Vagina (tissue), 2 donors: ENCODE measurements at regions not wholly inside any gene's neighbourhood (a gene's known extent, or its start where the extent isn't known, plus 50 kb on each side); places are given as distances from the start of the nearest gene placed in this dataset.

Source experiments
- DNase-seq, 2 donors: peaks; one replicate each; pipeline ENCODE4 v3.0.0-alpha.2; 2017; ENCODE audit errors: extremely low spot score in 2 of 2
- H3K27ac ChIP-seq: fragments of 200-600 bp; sonication (generic); one replicate; pipeline ENCODE4 v1.5.1; 2019
- H3K27me3 ChIP-seq: fragments of 200-600 bp; sonication (generic); one replicate; pipeline ENCODE4 v1.5.1; 2019
- H3K36me3 ChIP-seq, 2 donors: fragments of 200-600 bp; sonication (generic); one replicate each; pipeline ENCODE4 v1.5.1; 2017 to 2019
- H3K4me1 ChIP-seq: fragments of 200-600 bp; sonication (generic); one replicate; pipeline ENCODE4 v1.5.1; 2019
- H3K4me3 ChIP-seq, 2 donors: fragments of 200-600 bp; sonication (generic); 1 replicate in 1 of 2; 2 replicates in 1 of 2; pipeline ENCODE4 v1.5.1; 2016 to 2019
- H3K9me3 ChIP-seq: fragments of 200-600 bp; sonication (generic); one replicate; pipeline ENCODE4 v1.5.1; 2019
- CTCF ChIP-seq, 3 experiments: fragments of 450-650 bp in 2 of 3; fragments of 200-600 bp in 1 of 3; sonication (generic) in 1 of 3; IDR thresholded peaks; one replicate each; pipeline ENCODE4 v1.5.1; 2017 to 2019; ENCODE audit warnings: antibody characterized with exemption in 3 of 3, mild to moderate bottlenecking in 2 of 3, moderate library complexity in 2 of 3
- POLR2A ChIP-seq, 2 donors: fragments of 450-650 bp; IDR thresholded peaks; one replicate each; pipeline ENCODE4 v1.6.1; 2017; ENCODE audit warnings: antibody characterized with exemption in 2 of 2, mild to moderate bottlenecking in 2 of 2, moderate library complexity in 2 of 2
- POLR2AphosphoS5 ChIP-seq, 2 donors: sonication (generic); formaldehyde crosslinking; IDR thresholded peaks; one replicate each; pipeline ENCODE4 v1.9.0; 2017; ENCODE audit warnings: antibody characterized with exemption in 2 of 2, mild to moderate bottlenecking in 2 of 2, low read depth in 1 of 2; ENCODE audit not compliant: insufficient read depth in 1 of 2
- intact Hi-C: fragments of 100-400 bp; cut with DNase I; formaldehyde crosslinking; loops from one replicate; pipeline ENCODE4 v1.15.1; 2023

- no peak for DNase-seq
- no peaks in the 10 kb centered on the region for H3K9me3 ChIP-seq
- H3K4me1 ChIP-seq = no peaks in the 10 kb centered on the region
- intact Hi-C loops = no loop called here
- no peak overlapping the region for H3K27ac ChIP-seq
- TF ChIP-seq CTCF (IDR thresholded peaks at IDR 0.05) (no peak), POLR2A (IDR thresholded peaks at IDR 0.05) (no peak), POLR2AphosphoS5 (IDR thresholded peaks at IDR 0.05; ENCODE audit: insufficient read depth in 1 of 2, low read depth in 1 of 2) (no peak)
- H3K27me3 ChIP-seq = no peaks in the 10 kb centered on the region
- H3K4me3 ChIP-seq = no peak overlapping the region
- no peaks in the 10 kb centered on the region for H3K36me3 ChIP-seq
Observed at GRCh38 chr6:166765234-166765541, 138.1 kb upstream of the RPS6KA2 start.

GRCh38 chr6:166764473-166765233 lies 137.6 kb upstream of the RPS6KA2 start:
- DNase-seq = no peak

GRCh38 chr6:166763606-166764472 lies 136.8 kb upstream of the RPS6KA2 start:
- Histone ChIP-seq H3K4me1 (no peaks in the 10 kb centered on the region), H3K9me3 (no peaks in the 10 kb centered on the region), H3K36me3 (no peaks in the 10 kb centered on the region), H3K27me3 (no peaks in the 10 kb centered on the region), H3K4me3 (no peak overlapping the region), H3K27ac (no peak overlapping the region)
- TF ChIP-seq POLR2AphosphoS5 (IDR thresholded peaks at IDR 0.05; ENCODE audit: insufficient read depth in 1 of 2, low read depth in 1 of 2) (no peak), POLR2A (IDR thresholded peaks at IDR 0.05) (no peak), CTCF (IDR thresholded peaks at IDR 0.05) (no peak)
- DNase-seq = no peak
- intact Hi-C loops = no loop called here

More at GRCh38 chr6:166764473-166765233, 137.6 kb upstream of the RPS6KA2 start:
- intact Hi-C loops = no loop called here
- Histone ChIP-seq H3K4me1 (no peaks in the 10 kb centered on the region), H3K9me3 (no peaks in the 10 kb centered on the region), H3K27me3 (no peaks in the 10 kb centered on the region), H3K27ac (no peak overlapping the region), H3K36me3 (no peaks in the 10 kb centered on the region), H3K4me3 (no peak overlapping the region)
- no peak for TF ChIP-seq POLR2AphosphoS5 (IDR thresholded peaks at IDR 0.05; ENCODE audit: insufficient read depth in 1 of 2, low read depth in 1 of 2)
- no peak for TF ChIP-seq CTCF (IDR thresholded peaks at IDR 0.05)
- TF ChIP-seq POLR2A (IDR thresholded peaks at IDR 0.05) = no peak

- Histone ChIP-seq H3K27me3 (no peaks in the 10 kb centered on the region), H3K36me3 (no peaks in the 10 kb centered on the region), H3K27ac (no peak overlapping the region), H3K4me1 (peaks cover 13% of the 10 kb centered on the region), H3K9me3 (no peaks in the 10 kb centered on the region), H3K4me3 (no peak overlapping the region)
- intact Hi-C loops = no loop called here
- no peak for DNase-seq
- TF ChIP-seq POLR2A (IDR thresholded peaks at IDR 0.05) (no peak), POLR2AphosphoS5 (IDR thresholded peaks at IDR 0.05; ENCODE audit: insufficient read depth in 1 of 2, low read depth in 1 of 2) (no peak), CTCF (IDR thresholded peaks at IDR 0.05) (no peak)
Observed at GRCh38 chr6:166761801-166762200, 134.8 kb upstream of the RPS6KA2 start.

- H3K27ac ChIP-seq = no peak overlapping the region
- H3K4me3 ChIP-seq = no peak overlapping the region
- H3K36me3 ChIP-seq = no peaks in the 10 kb centered on the region
- H3K4me1 ChIP-seq = peaks cover 13% of the 10 kb centered on the region
- no peaks in the 10 kb centered on the region for H3K9me3 ChIP-seq
- no peaks in the 10 kb centered on the region for H3K27me3 ChIP-seq
- TF ChIP-seq CTCF (IDR thresholded peaks at IDR 0.05) = no peak
- no peak for TF ChIP-seq POLR2AphosphoS5 (IDR thresholded peaks at IDR 0.05; ENCODE audit: insufficient read depth in 1 of 2, low read depth in 1 of 2)
- no peak for TF ChIP-seq POLR2A (IDR thresholded peaks at IDR 0.05)
- intact Hi-C loops = no loop called here
- no peak for DNase-seq
Observed at GRCh38 chr6:166760288-166760687, 133.2 kb upstream of the RPS6KA2 start.
